BLaER1 (cell line): ENCODE measurements at regions not wholly inside any gene's neighbourhood (a gene's known extent, or its start where the extent isn't known, plus 50 kb on each side); places are given as distances from the start of the nearest gene placed in this dataset.
A peak's percentile ranks its signal among the peaks of the same experiment; 100 is the strongest.

ENCODE experiments used
- H3K27ac ChIP-seq: shearing (Covaris generic); formaldehyde crosslinking; 2 replicates; pipeline ENCODE4 v1.8.1; 2022
- H3K27me3 ChIP-seq: shearing (Covaris generic); formaldehyde crosslinking; 2 replicates; pipeline ENCODE4 v1.8.1; 2022
- H3K36me3 ChIP-seq: shearing (Covaris generic); formaldehyde crosslinking; 2 replicates; pipeline ENCODE4 v1.8.1; 2022
- H3K4me1 ChIP-seq: shearing (Covaris generic); formaldehyde crosslinking; 2 replicates; pipeline ENCODE4 v1.8.1; 2022
- H3K4me2 ChIP-seq: shearing (Covaris generic); formaldehyde crosslinking; 2 replicates; pipeline ENCODE4 v1.8.1; 2022
- H3K4me3 ChIP-seq: shearing (Covaris generic); formaldehyde crosslinking; 2 replicates; pipeline ENCODE4 v1.8.1; 2022
- H3K9ac ChIP-seq: shearing (Covaris generic); formaldehyde crosslinking; 2 replicates; pipeline ENCODE4 v1.8.1; 2022
- H3K9me3 ChIP-seq: shearing (Covaris generic); formaldehyde crosslinking; 2 replicates; pipeline ENCODE4 v1.8.1; 2022
- H4K20me1 ChIP-seq: shearing (Covaris generic); formaldehyde crosslinking; 2 replicates; pipeline ENCODE4 v1.8.1; 2022
- Cebpa-rat ChIP-seq: shearing (Covaris generic); IDR thresholded peaks from 2 replicates; pipeline ENCODE4 v1.8.1; 2022

GRCh38 chr22:22802339-22802970, 85.2 kb upstream of the IGLL5 start:
- TF ChIP-seq Cebpa-rat, result no peak
- Histone ChIP-seq H3K27me3 (no peaks in the 10 kb centered on the region), H3K36me3 (no peaks in the 10 kb centered on the region), H4K20me1 (no peaks in the 10 kb centered on the region), H3K4me1 (peaks cover 40% of the 10 kb centered on the region), H3K27ac (no peak overlapping the region), H3K4me2 (peak overlapping the region; percentile 20), H3K4me3 (no peak overlapping the region), H3K9me3 (peaks cover 4% of the 10 kb centered on the region), H3K9ac (no peak overlapping the region)

DNA sequence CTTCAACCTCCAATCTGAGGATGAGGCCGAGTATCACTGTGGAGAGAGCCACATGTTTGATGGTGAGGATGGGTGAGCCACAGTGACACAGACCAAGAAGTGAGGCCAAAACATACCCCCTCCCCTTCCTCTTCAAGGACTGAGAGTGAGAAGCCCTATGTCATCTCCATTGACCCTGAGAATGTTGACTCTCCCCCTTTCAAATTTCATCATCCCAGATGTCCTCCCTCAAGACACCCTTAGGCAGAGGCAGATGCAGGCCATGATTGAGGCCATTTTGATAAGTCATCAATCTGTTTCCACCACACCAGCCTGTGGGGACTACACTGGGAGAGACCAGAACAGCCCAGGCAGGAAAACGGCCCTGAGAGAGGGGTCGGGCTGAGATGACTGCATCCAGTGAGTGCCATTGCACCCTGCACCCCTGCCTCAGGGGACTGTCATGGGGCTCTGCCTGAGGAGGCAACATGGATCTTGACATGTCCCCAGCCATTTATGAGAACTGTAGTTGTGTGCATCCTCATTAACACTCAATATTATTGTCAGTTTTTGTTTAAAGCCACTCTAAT, 84.2 kb upstream of the IGLL5 start:
- Histone ChIP-seq H3K9me3 (no peaks in the 10 kb centered on the region), H3K27me3 (no peaks in the 10 kb centered on the region)

DNA sequence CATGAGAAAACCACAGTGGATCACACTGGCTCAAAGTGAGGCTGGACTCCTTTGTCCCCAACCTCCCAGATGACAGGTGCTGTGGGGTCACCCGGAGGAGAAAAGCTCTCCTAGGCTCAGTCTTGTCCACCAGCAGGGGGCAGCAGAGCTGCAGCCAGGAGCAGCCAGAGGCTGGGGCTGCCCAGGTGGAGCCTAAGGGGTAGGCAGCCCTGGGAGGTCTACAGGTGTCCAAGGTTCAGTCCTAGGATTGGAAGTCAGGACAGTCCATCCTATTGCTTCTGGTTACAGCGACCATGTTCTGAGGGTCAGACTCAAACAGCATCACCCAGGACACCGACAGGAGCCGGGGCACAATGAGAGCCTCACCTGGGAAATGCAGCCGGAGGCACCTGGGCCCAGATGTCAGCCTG, 77.6 kb upstream of the IGLL5 start:
- Histone ChIP-seq H3K27ac (no peak overlapping the region), H4K20me1 (no peaks in the 10 kb centered on the region), H3K9me3 (no peaks in the 10 kb centered on the region), H3K4me1 (peaks cover 42% of the 10 kb centered on the region), H3K36me3 (no peaks in the 10 kb centered on the region), H3K4me2 (no peak overlapping the region), H3K4me3 (no peak overlapping the region), H3K27me3 (no peaks in the 10 kb centered on the region), H3K9ac (no peak overlapping the region)
- TF ChIP-seq Cebpa-rat, result no peak

More for the DNA sequence above, 84.2 kb upstream of the IGLL5 start:
- H3K9ac ChIP-seq, result no peak overlapping the region
- peaks cover 30% of the 10 kb centered on the region for H3K4me1 ChIP-seq
- H3K4me2 ChIP-seq, result 0 out of 2 replicates have a peak overlapping the region, but pooled peaks have one; percentile 20
- no peaks in the 10 kb centered on the region for H4K20me1 ChIP-seq
- H3K27ac ChIP-seq, result no peak overlapping the region
- TF ChIP-seq Cebpa-rat, result no peak
- no peaks in the 10 kb centered on the region for H3K36me3 ChIP-seq
- H3K4me3 ChIP-seq, result no peak overlapping the region

- H3K36me3 ChIP-seq, result no peaks in the 10 kb centered on the region
- H3K4me2 ChIP-seq, result no peak overlapping the region
- H3K9ac ChIP-seq, result no peak overlapping the region
- no peak overlapping the region for H3K4me3 ChIP-seq
- TF ChIP-seq Cebpa-rat, result no peak
- H3K27ac ChIP-seq, result no peak overlapping the region
- no peaks in the 10 kb centered on the region for H3K27me3 ChIP-seq
- H3K4me1 ChIP-seq, result peaks cover 46% of the 10 kb centered on the region
- no peaks in the 10 kb centered on the region for H4K20me1 ChIP-seq
- H3K9me3 ChIP-seq, result no peaks in the 10 kb centered on the region
Measured at GRCh38 chr22:22810471-22810870, 77.1 kb upstream of the IGLL5 start.

GRCh38 chr22:22811016-22812009, 76.3 kb upstream of the IGLL5 start:
- Histone ChIP-seq H4K20me1 (no peaks in the 10 kb centered on the region), H3K4me3 (no peak overlapping the region), H3K27ac (peak overlapping the region; percentile 62), H3K4me2 (peak overlapping the region; percentile 84), H3K9me3 (no peaks in the 10 kb centered on the region), H3K27me3 (no peaks in the 10 kb centered on the region), H3K36me3 (no peaks in the 10 kb centered on the region), H3K4me1 (peaks cover 55% of the 10 kb centered on the region), H3K9ac (peak overlapping the region; percentile 8; the same call in 1 of the 2 replicates)
- TF ChIP-seq Cebpa-rat, result no peak

DNA sequence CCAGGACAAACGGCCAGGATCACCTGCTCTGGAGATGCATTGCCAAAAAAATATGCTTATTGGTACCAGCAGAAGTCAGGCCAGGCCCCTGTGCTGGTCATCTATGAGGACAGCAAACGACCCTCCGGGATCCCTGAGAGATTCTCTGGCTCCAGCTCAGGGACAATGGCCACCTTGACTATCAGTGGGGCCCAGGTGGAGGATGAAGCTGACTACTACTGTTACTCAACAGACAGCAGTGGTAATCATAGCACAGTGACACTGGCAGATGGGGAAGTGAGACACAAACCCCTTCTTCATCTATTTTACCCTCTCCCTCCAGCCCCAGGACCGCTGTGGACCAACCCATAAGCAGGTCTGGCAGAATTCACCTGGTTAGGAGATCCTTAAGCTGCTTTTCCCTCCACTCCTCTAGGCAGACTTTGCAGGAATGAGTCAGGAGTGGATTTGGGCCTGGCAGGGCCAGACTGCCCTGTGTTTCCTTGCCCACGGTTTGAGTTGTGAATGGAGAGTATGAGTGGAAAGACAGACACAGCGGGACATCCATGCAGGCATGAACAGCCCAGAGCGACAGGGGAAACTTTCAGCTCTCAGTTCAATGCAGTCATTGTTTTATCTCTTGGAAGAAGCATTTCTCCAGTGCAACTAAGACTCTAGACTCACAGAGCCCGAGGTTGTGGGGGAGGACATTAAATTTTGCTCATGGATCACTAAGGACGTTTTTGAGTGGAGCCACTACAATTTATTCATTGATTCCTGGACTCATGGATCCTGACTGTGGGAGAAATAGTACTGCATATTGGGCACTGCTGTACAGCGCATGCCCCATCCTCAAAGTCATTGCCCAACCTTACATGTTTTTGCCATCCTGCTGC, 75.3 kb upstream of the IGLL5 start:
- Histone ChIP-seq H3K9me3 (no peaks in the 10 kb centered on the region), H3K27ac (peak overlapping the region; percentile 62), H4K20me1 (no peaks in the 10 kb centered on the region), H3K9ac (peak overlapping the region; percentile 8; the same call in 1 of the 2 replicates), H3K4me3 (no peak overlapping the region), H3K27me3 (no peaks in the 10 kb centered on the region), H3K4me1 (peaks cover 64% of the 10 kb centered on the region), H3K4me2 (peak overlapping the region; percentile 84), H3K36me3 (no peaks in the 10 kb centered on the region)
- no peak for TF ChIP-seq Cebpa-rat

- H3K36me3 ChIP-seq, result no peaks in the 10 kb centered on the region
- no peaks in the 10 kb centered on the region for H3K9me3 ChIP-seq
- peaks cover 75% of the 10 kb centered on the region for H3K4me1 ChIP-seq
- H3K27me3 ChIP-seq, result no peaks in the 10 kb centered on the region
- no peak overlapping the region for H3K9ac ChIP-seq
- peak overlapping the region; percentile 89 for H3K4me2 ChIP-seq
- TF ChIP-seq Cebpa-rat, result no peak
- H3K27ac ChIP-seq, result no peak overlapping the region
- no peaks in the 10 kb centered on the region for H4K20me1 ChIP-seq
- no peak overlapping the region for H3K4me3 ChIP-seq
Measured at GRCh38 chr22:22813126-22814075, 74.2 kb upstream of the IGLL5 start.

- peak overlapping the region; percentile 89 for H3K4me2 ChIP-seq
- no peaks in the 10 kb centered on the region for H3K27me3 ChIP-seq
- peaks cover 90% of the 10 kb centered on the region for H3K4me1 ChIP-seq
- H3K36me3 ChIP-seq, result no peaks in the 10 kb centered on the region
- H4K20me1 ChIP-seq, result no peaks in the 10 kb centered on the region
- H3K4me3 ChIP-seq, result no peak overlapping the region
- peak overlapping the region; percentile 85 for H3K27ac ChIP-seq
- TF ChIP-seq Cebpa-rat, result no peak
- H3K9me3 ChIP-seq, result no peaks in the 10 kb centered on the region
- 0 out of 2 replicates have a peak overlapping the region, but pooled peaks have one; percentile 51 for H3K9ac ChIP-seq
Measured at GRCh38 chr22:22814666-22815396, 72.8 kb upstream of the IGLL5 start.
